ENCODE measurements at regions not wholly inside any gene's neighbourhood (a gene's known extent, or its start where the extent isn't known, plus 50 kb on each side); places are given as distances from the start of the nearest gene placed in this dataset.

DNA sequence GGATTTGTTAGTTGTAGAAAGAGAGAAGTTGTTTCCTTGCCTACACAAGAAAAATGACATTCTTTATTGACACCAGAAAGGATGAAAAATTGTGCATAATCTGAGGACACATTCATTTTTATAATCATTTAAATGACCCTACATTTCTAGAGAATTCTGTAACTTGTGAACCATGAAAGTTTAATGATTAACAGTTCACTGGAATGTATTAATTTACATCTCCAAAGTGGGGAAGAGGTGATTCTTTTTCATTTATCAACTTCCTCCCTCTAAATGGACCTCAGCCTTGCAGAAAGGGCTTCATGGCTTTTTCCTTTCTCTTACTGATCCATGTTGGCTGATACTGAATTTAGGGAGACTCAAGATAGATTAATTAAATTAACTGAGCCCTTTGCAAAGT lies 565.2 kb upstream of the LINC00305 start:
- Mint-ChIP-seq H3K4me3 (no peak overlapping the region), H3K36me3 (ENCODE audit: low read depth) (no peaks in the 10 kb centered on the region), H3K27ac (no peak overlapping the region), H3K27me3 (ENCODE audit: insufficient read depth) (no peaks in the 10 kb centered on the region), H3K9me3 (no peaks in the 10 kb centered on the region), H3K4me1 (peaks cover 4% of the 10 kb centered on the region)
- no peak for DNase-seq
- Histone ChIP-seq H3K9ac (ENCODE audit: extremely low read depth, low read length, poor library complexity, severe bottlenecking) (no peak overlapping the region), H3K4me3 (ENCODE audit: low read length) (no peak overlapping the region), H3K27me3 (ENCODE audit: control insufficient read depth, insufficient read depth, low read length, poor library complexity, severe bottlenecking) (no peaks in the 10 kb centered on the region), H3K27ac (ENCODE audit: low read depth, low read length) (no peak overlapping the region), H3K4me1 (ENCODE audit: control insufficient read depth, insufficient read depth, low read length) (no peaks in the 10 kb centered on the region), H3K9me3 (ENCODE audit: control insufficient read depth, low read length) (no peaks in the 10 kb centered on the region), H3K36me3 (ENCODE audit: control insufficient read depth, insufficient read depth, low read length) (no peaks in the 10 kb centered on the region)
- TF ChIP-seq CTCF (conservative IDR thresholded peaks at IDR 0.05): no peak

DNA sequence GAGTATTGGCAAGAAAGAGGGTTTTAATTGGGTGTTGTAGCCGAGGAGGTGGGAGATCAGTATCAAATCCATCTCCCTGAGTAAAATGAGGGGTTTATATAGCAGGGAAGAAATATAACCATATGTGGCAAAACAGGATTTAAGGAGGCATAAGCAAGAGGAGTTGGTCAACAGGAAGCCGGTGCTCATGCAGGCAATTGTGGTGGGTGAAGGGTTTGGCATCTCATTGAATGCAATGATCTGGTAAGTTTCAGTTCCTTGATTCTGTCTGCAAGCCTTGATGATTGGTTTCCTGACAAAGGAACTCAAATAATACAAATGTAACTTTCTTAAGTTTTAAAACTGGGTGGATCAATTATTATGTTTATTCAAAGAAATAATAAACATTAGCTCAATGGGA lies 564.4 kb upstream of the LINC00305 start:
- Histone ChIP-seq H3K27ac (ENCODE audit: low read depth, low read length) (no peak overlapping the region), H3K36me3 (ENCODE audit: control insufficient read depth, insufficient read depth, low read length) (no peaks in the 10 kb centered on the region), H3K9me3 (ENCODE audit: control insufficient read depth, low read length) (no peaks in the 10 kb centered on the region), H3K9ac (ENCODE audit: extremely low read depth, low read length, poor library complexity, severe bottlenecking) (no peak overlapping the region), H3K4me1 (ENCODE audit: control insufficient read depth, insufficient read depth, low read length) (no peaks in the 10 kb centered on the region), H3K4me3 (ENCODE audit: low read length) (no peak overlapping the region), H3K27me3 (ENCODE audit: control insufficient read depth, insufficient read depth, low read length, poor library complexity, severe bottlenecking) (no peaks in the 10 kb centered on the region)
- no peak for DNase-seq
- no peaks in the 10 kb centered on the region for H3K36me3 Mint-ChIP-seq (ENCODE audit: low read depth)
- peaks cover 4% of the 10 kb centered on the region for H3K4me1 Mint-ChIP-seq
- no peak overlapping the region for H3K27ac Mint-ChIP-seq
- no peak for TF ChIP-seq CTCF (conservative IDR thresholded peaks at IDR 0.05)
- no peak overlapping the region for H3K4me3 Mint-ChIP-seq
- 87 to 100% methylated on average over 1 to 2 of the region's 2 CpGs for WGBS, 2 experiments (ENCODE audit: insufficient coverage in 1 of 2, insufficient read length in 1 of 2)
- H3K9me3 Mint-ChIP-seq: no peaks in the 10 kb centered on the region
- no peaks in the 10 kb centered on the region for H3K27me3 Mint-ChIP-seq (ENCODE audit: insufficient read depth)

DNA sequence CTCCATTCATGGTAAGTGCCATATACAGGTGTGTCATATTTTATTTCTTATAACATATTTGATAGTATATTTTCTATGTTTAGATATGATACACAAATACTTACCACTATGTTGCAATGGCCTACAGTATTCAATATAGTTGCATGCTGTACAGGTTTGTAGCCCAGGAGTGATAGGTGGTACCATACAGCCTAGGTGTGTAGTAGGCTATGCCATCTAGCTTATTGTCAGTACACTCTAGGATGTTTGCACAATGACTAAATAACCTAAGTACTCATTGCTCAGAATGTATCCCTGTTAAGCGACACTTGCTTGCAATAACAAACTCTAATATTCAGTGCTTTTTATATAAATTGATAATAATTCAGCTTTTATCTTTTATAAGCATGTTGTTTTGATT lies 563.1 kb upstream of the LINC00305 start:
- WGBS, 2 experiments (ENCODE audit: insufficient coverage in 1 of 2, insufficient read length in 1 of 2): 100% methylated on average over 1 of the region's 1 CpG; no CpG with 5 or more reads in 1 of the 2 experiments
- H3K36me3 ChIP-seq (ENCODE audit: control insufficient read depth, insufficient read depth, low read length): no peaks in the 10 kb centered on the region
- H3K4me3 Mint-ChIP-seq: no peak overlapping the region
- H3K27ac ChIP-seq (ENCODE audit: low read depth, low read length): no peak overlapping the region
- TF ChIP-seq CTCF (conservative IDR thresholded peaks at IDR 0.05): no peak
- no peak overlapping the region for H3K9ac ChIP-seq (ENCODE audit: extremely low read depth, low read length, poor library complexity, severe bottlenecking)
- no peak overlapping the region for H3K27ac Mint-ChIP-seq
- H3K27me3 ChIP-seq (ENCODE audit: control insufficient read depth, insufficient read depth, low read length, poor library complexity, severe bottlenecking): no peaks in the 10 kb centered on the region
- no peak for DNase-seq
- no peaks in the 10 kb centered on the region for H3K4me1 ChIP-seq (ENCODE audit: control insufficient read depth, insufficient read depth, low read length)
- no peaks in the 10 kb centered on the region for H3K9me3 ChIP-seq (ENCODE audit: control insufficient read depth, low read length)
- H3K36me3 Mint-ChIP-seq (ENCODE audit: low read depth): no peaks in the 10 kb centered on the region
- H3K9me3 Mint-ChIP-seq: no peaks in the 10 kb centered on the region
- no peaks in the 10 kb centered on the region for H3K27me3 Mint-ChIP-seq (ENCODE audit: insufficient read depth)
- H3K4me3 ChIP-seq (ENCODE audit: low read length): no peak overlapping the region
- H3K4me1 Mint-ChIP-seq: peaks cover 4% of the 10 kb centered on the region

Data from endodermal cell (in vitro differentiated cells).